Natural killer cell (primary cell): ENCODE measurements at regions not wholly inside any gene's neighbourhood (a gene's known extent, or its start where the extent isn't known, plus 50 kb on each side); places are given as distances from the start of the nearest gene placed in this dataset.
"Not testable (repeated sequence)": the region's sequence is repeated elsewhere in the genome, so short reads cannot be mapped to it uniquely, and the experiment has no call there.

ENCODE experiments used
- ATAC-seq, 3 donors: fragments of 150-1000 bp in 2 of 3; fragments of 200-7000 bp in 1 of 3; cut with Tn5 transposase; 1 replicate in 1 of 3; 2 replicates in 2 of 3; pipeline ENCODE4 v1.10.0; 2021; ENCODE audit warnings: mild to moderate bottlenecking in 2 of 3, moderate library complexity in 2 of 3
- DNase-seq, 2 donors: peaks; one replicate each; pipeline versions ENCODE4 v3.0.0 to v3.0.0-alpha.2; 2013 to 2021; ENCODE audit warnings: mixed read lengths in 1 of 2
- H3K27ac ChIP-seq: one replicate; pipeline ENCODE4 v1.5.1; 2013; ENCODE audit warnings: mild to moderate bottlenecking, low read length
- H3K27me3 ChIP-seq: one replicate; pipeline ENCODE4 v1.6.1; 2013; ENCODE audit warnings: low read length; ENCODE audit not compliant: control insufficient read depth, insufficient read depth
- H3K36me3 ChIP-seq: one replicate; pipeline ENCODE4 v1.6.1; 2013; ENCODE audit warnings: low read length; ENCODE audit not compliant: control insufficient read depth, insufficient read depth
- H3K4me1 ChIP-seq: one replicate; pipeline ENCODE4 v1.6.1; 2013; ENCODE audit warnings: low read length; ENCODE audit not compliant: control insufficient read depth, insufficient read depth
- H3K4me3 ChIP-seq: one replicate; pipeline ENCODE4 v1.5.1; 2013; ENCODE audit warnings: low read length
- H3K9me3 ChIP-seq: one replicate; pipeline ENCODE4 v1.6.1; 2013; ENCODE audit warnings: low read length; ENCODE audit not compliant: control insufficient read depth, insufficient read depth
- H3K27ac Mint-ChIP-seq, 2 donors: one replicate each; pipeline ENCODE4 v1.8.0; 2022; ENCODE audit warnings: mild to moderate bottlenecking in 2 of 2, mixed read lengths in 2 of 2, moderate library complexity in 1 of 2
- H3K27me3 Mint-ChIP-seq, 2 donors: one replicate each; pipeline ENCODE4 v1.8.0; 2022; ENCODE audit warnings: low read depth in 2 of 2, mixed read lengths in 2 of 2
- H3K36me3 Mint-ChIP-seq: one replicate; pipeline ENCODE4 v1.8.0; 2022; ENCODE audit warnings: mixed read lengths
- H3K4me1 Mint-ChIP-seq, 2 donors: one replicate each; pipeline ENCODE4 v1.8.0; 2022; ENCODE audit warnings: mixed read lengths in 2 of 2
- H3K4me3 Mint-ChIP-seq: one replicate; pipeline ENCODE4 v1.8.0; 2022; ENCODE audit warnings: mild to moderate bottlenecking, moderate library complexity, mixed read lengths
- H3K9me3 Mint-ChIP-seq, 2 donors: one replicate each; pipeline ENCODE4 v1.8.0; 2022; ENCODE audit warnings: mixed read lengths in 2 of 2
- WGBS: methylation state at CpG from one replicate; pipeline ENCODE4 v1.1.7; 2013; ENCODE audit warnings: missing lambda C conversion rate; ENCODE audit not compliant: insufficient coverage; 5-methylcytosine and 5-hydroxymethylcytosine counted together
- intact Hi-C: fragments of 100-400 bp; cut with micrococcal nuclease; formaldehyde crosslinking; loops from one replicate; pipeline ENCODE4 v1.14.2; 2022
- TF ChIP-seq, protein P1 (sequence below): fragments of 200-600 bp; IDR thresholded peaks from one replicate; pipeline ENCODE4 v1.8.0; 2022; ENCODE audit warnings: antibody characterized with exemption

DNA sequence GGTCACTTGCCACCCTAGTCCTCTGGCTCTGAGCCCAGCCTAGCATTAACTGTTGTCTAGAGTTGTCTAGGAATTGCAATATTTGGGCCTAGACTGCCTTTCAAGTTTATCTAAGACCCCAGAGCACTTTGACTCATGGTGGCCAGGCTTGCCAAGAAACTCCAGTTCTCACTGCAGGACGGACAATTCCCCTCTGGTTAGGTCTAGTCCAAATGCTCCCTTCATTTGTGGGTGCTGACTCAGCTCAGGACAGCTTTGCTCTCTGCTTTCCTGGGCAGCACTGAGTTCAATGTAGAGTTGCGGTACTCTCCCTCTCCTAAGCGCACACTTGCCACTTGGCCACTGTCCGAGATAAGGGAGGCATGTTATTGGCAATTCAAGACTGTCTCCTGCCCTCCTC, 619.4 kb downstream of the TLE1 start:
- TF ChIP-seq, protein P1, sequence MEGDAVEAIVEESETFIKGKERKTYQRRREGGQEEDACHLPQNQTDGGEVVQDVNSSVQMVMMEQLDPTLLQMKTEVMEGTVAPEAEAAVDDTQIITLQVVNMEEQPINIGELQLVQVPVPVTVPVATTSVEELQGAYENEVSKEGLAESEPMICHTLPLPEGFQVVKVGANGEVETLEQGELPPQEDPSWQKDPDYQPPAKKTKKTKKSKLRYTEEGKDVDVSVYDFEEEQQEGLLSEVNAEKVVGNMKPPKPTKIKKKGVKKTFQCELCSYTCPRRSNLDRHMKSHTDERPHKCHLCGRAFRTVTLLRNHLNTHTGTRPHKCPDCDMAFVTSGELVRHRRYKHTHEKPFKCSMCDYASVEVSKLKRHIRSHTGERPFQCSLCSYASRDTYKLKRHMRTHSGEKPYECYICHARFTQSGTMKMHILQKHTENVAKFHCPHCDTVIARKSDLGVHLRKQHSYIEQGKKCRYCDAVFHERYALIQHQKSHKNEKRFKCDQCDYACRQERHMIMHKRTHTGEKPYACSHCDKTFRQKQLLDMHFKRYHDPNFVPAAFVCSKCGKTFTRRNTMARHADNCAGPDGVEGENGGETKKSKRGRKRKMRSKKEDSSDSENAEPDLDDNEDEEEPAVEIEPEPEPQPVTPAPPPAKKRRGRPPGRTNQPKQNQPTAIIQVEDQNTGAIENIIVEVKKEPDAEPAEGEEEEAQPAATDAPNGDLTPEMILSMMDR, result no peak
- Mint-ChIP-seq H3K4me3 (no peak overlapping the region), H3K9me3 (peaks cover 3 to 15% of the 10 kb centered on the region in 2 donors), H3K27me3 (no peaks in the 10 kb centered on the region), H3K27ac (no peak overlapping the region), H3K36me3 (peaks cover 7% of the 10 kb centered on the region), H3K4me1 (no peaks in the 10 kb centered on the region)
- H3K9me3 ChIP-seq, result peaks cover 2% of the 10 kb centered on the region
- ATAC-seq (no peak), DNase-seq (no peak)
- H3K27me3 ChIP-seq, result no peaks in the 10 kb centered on the region
- intact Hi-C loops, result no loop called here
- H3K36me3 ChIP-seq, result no peaks in the 10 kb centered on the region
- H3K4me1 ChIP-seq, result no peaks in the 10 kb centered on the region
- WGBS, result 97% methylated on average over 4 of the region's 4 CpGs
- no peak overlapping the region for H3K27ac ChIP-seq
- H3K4me3 ChIP-seq, result no peak overlapping the region

DNA sequence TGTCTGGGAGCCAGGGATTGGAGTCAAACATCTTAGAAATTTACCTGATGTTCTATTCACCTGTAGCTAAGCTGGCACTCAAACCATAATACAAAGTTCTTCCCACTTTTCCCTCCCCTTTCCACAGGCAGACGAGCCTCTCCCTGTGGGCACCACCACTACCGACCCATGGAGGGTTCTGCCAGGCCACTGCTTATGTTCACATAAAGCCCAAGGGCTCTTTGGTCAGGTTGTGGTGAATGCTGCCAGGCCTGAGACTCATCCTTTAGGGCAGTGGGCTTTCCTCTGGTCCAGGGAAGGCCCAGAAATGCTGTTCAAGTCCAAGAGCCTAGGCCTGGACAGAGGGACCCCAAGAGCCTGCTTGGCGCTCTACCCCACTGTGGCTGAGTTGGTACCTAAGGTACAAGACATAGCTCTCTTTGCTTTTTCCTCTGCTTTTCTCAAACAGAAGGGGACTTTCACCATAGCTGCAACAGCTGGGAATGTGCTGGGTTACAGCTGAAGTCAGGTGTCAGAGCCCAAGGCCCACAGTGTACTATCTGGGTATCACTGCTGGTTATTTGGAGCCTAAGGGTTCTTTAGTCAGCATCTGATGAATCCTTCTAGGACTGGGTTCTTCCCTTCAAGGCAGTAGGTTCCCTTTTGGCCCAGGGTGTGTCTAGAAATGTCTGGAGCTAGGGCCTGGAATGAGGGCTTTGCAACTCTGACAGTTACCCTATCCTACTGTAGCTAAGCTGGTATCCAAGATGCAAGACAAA, 620.1 kb downstream of the TLE1 start:
- WGBS, result 89% methylated on average over 3 of the region's 3 CpGs
- peaks cover 3 to 15% of the 10 kb centered on the region in 2 donors for H3K9me3 Mint-ChIP-seq
- no peak overlapping the region for H3K4me3 Mint-ChIP-seq

DNA sequence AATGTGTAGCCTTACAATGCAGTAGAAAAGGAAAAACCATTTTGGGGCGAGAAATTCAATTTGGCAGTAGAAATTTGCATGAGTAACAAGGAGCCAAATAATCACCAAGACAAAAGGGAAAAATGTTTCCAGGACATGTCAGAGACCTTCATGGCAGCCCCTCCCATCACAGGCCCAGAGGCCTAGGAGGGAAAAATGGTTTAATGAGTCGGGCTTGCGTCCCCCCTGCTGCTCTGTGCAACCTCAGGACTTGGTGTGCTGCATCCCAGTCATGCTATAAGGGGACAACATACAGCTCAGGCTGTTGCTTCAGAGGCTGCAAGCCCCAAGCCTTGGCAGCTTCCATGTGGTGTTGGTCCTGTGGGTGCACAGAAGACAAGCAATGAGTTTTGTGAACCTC, 626.4 kb downstream of the TLE1 start:
- H3K27ac Mint-ChIP-seq, H3K4me1 Mint-ChIP-seq, H3K4me1 ChIP-seq, H3K4me3 ChIP-seq, H3K27me3 ChIP-seq, H3K36me3 Mint-ChIP-seq, H3K27ac ChIP-seq, H3K9me3 ChIP-seq, H3K4me3 Mint-ChIP-seq, DNase-seq, H3K36me3 ChIP-seq, ATAC-seq, H3K27me3 Mint-ChIP-seq, intact Hi-C loops: not testable (repeated sequence)
- H3K9me3 Mint-ChIP-seq, result peaks cover 6 to 11% of the 10 kb centered on the region in 2 donors
- 56% methylated on average over 3 of the region's 3 CpGs for WGBS

More for the DNA sequence above, 620.1 kb downstream of the TLE1 start:
- Histone ChIP-seq H3K4me3 (no peak overlapping the region), H3K27ac (no peak overlapping the region), H3K4me1 (no peaks in the 10 kb centered on the region), H3K36me3 (no peaks in the 10 kb centered on the region), H3K27me3 (no peaks in the 10 kb centered on the region), H3K9me3 (peaks cover 2% of the 10 kb centered on the region)
- no peaks in the 10 kb centered on the region for H3K27me3 Mint-ChIP-seq
- TF ChIP-seq, protein P1, result no peak
- H3K36me3 Mint-ChIP-seq, result peaks cover 7% of the 10 kb centered on the region
- H3K27ac Mint-ChIP-seq, result no peak overlapping the region
- no peak for ATAC-seq
- DNase-seq, result no peak
- H3K4me1 Mint-ChIP-seq, result no peaks in the 10 kb centered on the region
- intact Hi-C loops, result no loop called here

DNA sequence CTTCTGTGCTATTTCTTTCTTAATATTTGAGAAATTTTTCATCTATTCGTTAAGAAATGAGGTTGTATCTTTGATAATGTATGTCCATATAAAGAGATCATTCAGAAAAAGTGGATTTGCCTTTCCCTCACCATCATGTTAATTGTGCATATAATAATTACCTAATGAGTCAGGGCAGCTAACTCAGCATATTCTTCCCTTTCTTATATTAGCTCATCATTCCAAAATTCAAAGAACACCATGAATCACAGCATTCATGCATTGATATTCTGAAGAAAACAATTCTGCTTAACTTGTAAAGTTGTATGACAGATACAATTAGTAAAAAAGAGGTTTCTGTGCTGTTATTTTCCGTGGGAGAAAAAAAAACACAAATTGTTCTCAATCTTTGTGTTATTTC, 630.6 kb downstream of the TLE1 start:
- no peaks in the 10 kb centered on the region for H3K4me1 Mint-ChIP-seq
- intact Hi-C loops, result no loop called here

More for the DNA sequence above, 630.6 kb downstream of the TLE1 start:
- H3K36me3 Mint-ChIP-seq, result no peaks in the 10 kb centered on the region
- Histone ChIP-seq H3K27ac (no peak overlapping the region), H3K4me3 (no peak overlapping the region), H3K27me3 (no peaks in the 10 kb centered on the region), H3K36me3 (no peaks in the 10 kb centered on the region), H3K4me1 (no peaks in the 10 kb centered on the region), H3K9me3 (peaks cover 7% of the 10 kb centered on the region)
- DNase-seq, result no peak
- H3K9me3 Mint-ChIP-seq, result peaks cover 0 to 6% of the 10 kb centered on the region in 2 donors
- no peak overlapping the region for H3K4me3 Mint-ChIP-seq
- no peaks in the 10 kb centered on the region for H3K27me3 Mint-ChIP-seq
- H3K27ac Mint-ChIP-seq, result no peak overlapping the region
- TF ChIP-seq, protein P1, result no peak
- 83% methylated on average over 1 of the region's 2 CpGs for WGBS
- ATAC-seq, result no peak
